ENCODE measurements at regions not wholly inside any gene's neighbourhood (a gene's known extent, or its start where the extent isn't known, plus 50 kb on each side); places are given as distances from the start of the nearest gene placed in this dataset.

DNA sequence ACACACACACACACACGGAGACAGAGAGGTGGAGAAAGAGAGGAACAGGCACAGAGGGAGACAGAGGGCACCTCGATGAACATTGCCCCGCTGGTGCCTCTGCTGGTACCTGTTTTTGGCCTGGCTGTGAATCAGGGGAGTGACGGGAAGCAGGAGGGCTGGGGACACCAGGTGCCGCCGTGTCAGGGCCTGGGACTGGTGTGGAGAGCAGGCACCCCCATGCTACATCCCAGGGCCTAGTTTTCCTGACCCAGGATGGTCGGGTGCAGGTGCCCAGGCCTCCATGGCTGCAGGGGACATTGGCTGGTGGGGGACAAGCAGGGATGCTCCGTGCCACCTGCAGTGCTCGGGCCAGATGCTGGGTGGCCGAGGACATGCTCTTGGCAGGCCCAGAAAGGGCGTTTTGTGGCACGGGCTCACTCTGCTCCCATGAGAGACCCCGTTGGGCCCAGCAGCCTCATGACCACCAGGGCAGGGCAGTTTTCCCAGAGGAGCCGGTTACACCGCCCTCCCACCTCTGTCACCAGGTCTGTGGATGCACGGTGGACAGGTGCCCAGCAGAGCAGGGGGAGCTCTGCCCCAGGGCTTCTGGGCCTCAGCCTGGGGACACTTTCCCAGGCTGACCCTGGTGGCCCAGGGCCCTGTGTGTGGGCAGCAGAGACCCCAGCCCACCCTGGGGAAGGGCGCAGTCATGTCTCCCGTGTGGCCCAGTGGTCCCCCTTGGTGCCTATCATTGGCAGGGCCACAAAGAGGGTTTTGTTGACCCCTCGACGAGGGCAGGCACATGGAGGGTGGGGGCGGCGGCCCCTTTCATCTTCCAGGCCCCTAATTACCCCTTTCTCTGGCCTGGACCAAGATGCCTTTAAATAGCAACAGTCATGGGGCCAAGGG, 207.5 kb upstream of the RTL1 start:
- TF ChIP-seq, protein P1, sequence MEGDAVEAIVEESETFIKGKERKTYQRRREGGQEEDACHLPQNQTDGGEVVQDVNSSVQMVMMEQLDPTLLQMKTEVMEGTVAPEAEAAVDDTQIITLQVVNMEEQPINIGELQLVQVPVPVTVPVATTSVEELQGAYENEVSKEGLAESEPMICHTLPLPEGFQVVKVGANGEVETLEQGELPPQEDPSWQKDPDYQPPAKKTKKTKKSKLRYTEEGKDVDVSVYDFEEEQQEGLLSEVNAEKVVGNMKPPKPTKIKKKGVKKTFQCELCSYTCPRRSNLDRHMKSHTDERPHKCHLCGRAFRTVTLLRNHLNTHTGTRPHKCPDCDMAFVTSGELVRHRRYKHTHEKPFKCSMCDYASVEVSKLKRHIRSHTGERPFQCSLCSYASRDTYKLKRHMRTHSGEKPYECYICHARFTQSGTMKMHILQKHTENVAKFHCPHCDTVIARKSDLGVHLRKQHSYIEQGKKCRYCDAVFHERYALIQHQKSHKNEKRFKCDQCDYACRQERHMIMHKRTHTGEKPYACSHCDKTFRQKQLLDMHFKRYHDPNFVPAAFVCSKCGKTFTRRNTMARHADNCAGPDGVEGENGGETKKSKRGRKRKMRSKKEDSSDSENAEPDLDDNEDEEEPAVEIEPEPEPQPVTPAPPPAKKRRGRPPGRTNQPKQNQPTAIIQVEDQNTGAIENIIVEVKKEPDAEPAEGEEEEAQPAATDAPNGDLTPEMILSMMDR (IDR thresholded peaks at IDR 0.05; ENCODE audit: low read depth, low read length, missing control alignments): no peak
- no peak for DNase-seq (ENCODE audit: extremely low read depth, low read depth)
- no peak overlapping the region for H3K4me3 ChIP-seq (replicated peaks; ENCODE audit: low read depth, low read length)

DNA sequence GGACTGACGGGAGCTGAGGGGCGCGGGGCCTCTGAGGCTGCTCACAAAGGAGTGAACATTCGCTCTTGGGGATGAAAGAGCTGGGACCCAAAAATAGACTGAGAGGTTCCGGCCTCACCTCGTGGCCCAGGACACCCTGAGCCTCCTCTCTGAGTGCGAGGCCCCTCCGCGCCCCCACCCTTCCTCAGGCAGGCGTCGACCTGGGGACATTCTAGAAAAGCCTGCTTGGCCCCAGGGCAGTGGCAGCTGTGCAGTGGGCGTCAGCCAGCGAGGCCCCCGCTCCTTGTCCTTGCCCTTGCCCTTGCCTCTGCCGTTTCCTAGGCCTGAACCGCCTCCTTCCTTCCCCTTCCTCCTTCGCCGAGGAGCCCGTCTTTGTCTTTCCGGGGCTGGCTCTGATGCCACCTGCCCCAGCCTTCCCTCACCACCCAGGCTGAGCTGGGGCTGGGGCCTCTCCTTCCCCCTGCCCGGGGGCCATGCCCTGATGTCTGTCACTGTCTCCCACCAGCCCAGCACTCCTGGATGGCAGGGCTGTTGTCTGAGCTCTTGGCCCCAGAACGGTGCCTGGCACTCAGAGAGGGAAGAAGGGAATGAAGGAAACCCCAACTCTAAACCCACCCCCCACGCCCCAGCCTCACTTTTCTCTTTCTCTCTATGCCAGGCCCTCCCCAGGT, 208.2 kb upstream of the RTL1 start:
- TF ChIP-seq, protein P1 (IDR thresholded peaks at IDR 0.05; ENCODE audit: low read depth, low read length, missing control alignments): no peak
- DNase-seq (ENCODE audit: extremely low read depth, low read depth): no peak
- H3K4me3 ChIP-seq (replicated peaks; ENCODE audit: low read depth, low read length): no peak overlapping the region

DNA sequence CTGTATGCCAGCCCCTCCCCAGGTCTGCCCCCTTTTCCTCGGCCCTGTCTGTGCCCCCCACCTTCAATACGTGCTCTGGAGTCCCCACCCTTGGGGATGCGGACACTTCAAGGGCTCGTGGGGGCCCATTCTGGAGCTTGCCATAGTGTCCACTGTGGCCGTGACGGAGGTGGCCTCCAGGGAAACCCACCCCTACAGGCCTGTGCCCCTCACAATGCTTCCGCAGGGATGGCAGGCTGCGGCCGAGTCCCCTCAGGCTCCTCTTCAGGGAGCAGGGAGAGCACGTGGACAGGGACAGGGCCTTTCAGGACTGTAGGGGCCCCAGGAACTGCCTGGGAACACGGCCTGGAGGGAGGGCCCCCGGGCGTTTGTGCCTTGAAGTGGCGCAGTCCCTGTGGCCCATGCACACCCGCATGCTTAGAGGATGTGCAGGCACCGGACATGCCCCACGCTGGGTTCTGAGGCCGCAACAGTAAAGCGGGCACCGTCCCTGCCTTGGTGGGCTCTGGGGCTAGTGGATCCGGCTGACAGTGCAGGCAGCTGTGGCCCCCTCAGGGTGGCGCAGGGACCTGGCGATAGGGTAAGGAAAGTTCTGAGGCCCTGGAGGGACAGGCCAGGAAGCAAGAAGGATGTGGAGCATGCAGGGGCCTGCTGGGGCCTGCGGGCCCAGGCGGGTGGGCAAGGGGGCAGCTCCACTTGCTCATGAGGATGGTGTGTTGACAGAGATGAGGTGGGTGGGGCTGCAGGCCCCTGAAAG, 209.0 kb upstream of the RTL1 start:
- no peak overlapping the region for H3K4me3 ChIP-seq (replicated peaks; ENCODE audit: low read depth, low read length)
- TF ChIP-seq, protein P1 (IDR thresholded peaks at IDR 0.05; ENCODE audit: low read depth, low read length, missing control alignments): no peak
- DNase-seq (ENCODE audit: extremely low read depth, low read depth): no peak

DNA sequence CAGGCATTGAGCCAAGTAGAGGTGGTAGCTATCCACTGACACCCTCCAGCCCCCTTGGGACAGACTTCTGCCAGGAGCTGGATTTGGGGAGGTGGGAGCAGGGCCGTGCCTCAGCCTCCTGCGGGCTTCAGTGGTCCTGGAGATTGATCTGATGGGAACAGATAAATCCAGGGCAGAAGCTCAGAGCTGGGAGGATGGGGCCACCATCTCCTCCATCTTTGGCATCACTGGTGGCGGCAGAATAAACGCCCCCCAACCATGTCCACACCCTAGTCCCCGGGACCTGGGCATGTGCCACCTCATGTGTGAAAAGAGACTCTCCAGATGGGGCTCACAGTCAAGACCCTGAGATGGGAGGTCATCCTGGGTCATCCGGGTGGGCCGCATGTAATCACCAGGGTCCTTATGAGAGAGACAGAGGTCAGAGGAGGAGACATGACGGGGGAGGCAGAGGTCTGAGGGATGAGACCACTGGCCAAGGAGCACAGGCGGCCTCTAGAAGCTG, 209.6 kb upstream of the RTL1 start:
- DNase-seq (ENCODE audit: extremely low read depth, low read depth): no peak

DNA sequence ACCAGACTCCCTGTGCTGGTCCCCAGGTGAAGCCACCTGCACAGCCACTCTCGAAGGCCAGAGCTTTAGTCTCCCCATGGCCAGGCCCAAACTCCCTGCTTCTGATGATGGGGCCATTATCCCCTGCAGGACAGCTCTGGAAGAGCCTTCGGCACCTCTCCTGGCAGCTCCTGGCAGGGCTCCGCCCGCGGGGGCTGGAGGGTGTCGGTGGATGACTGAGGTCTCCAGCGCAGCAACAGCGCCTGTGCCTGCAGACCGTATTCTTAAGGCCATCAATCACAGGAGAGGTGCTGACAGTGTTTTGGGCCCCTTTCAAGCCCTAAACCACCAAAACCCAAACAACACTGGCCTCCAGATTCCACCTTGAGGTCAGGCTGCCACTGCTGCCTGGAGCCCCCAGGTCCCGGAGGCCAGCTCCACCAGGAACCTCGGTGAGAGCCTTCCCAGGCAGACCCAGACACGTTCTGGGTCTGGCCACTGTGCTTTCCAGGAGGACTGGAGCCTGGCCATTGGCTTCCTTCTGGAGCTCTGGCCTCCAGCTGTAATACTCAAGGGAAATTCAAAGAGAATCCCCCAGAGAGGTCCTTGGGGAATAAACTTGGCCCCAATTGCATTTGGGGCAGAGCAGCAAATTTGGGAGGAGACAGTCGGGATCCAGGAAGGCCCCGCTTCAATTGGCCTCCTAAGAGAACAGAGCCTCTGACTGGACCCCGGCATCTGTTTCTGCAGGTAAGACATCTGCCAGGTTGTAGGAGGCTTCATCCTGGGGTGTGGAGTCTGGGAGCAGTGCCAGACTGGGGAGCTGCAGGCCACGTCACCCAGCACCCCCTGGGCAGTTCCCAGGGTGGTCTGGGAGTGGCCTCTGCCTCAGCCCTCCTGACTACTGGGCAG, 210.6 kb upstream of the RTL1 start:
- no peak for DNase-seq (ENCODE audit: extremely low read depth, low read depth)
- TF ChIP-seq, protein P1 (IDR thresholded peaks at IDR 0.05; ENCODE audit: low read depth, low read length, missing control alignments): no peak
- no peak overlapping the region for H3K4me3 ChIP-seq (replicated peaks; ENCODE audit: low read depth, low read length)

More for the DNA sequence above, 209.6 kb upstream of the RTL1 start:
- H3K4me3 ChIP-seq (replicated peaks; ENCODE audit: low read depth, low read length): no peak overlapping the region
- TF ChIP-seq, protein P1 (IDR thresholded peaks at IDR 0.05; ENCODE audit: low read depth, low read length, missing control alignments): no peak

Measured in HFF-Myc (cell line).